ENCODE measurements at regions not wholly inside any gene's neighbourhood (a gene's known extent, or its start where the extent isn't known, plus 50 kb on each side); places are given as distances from the start of the nearest gene placed in this dataset.

- TF ChIP-seq, protein P1, sequence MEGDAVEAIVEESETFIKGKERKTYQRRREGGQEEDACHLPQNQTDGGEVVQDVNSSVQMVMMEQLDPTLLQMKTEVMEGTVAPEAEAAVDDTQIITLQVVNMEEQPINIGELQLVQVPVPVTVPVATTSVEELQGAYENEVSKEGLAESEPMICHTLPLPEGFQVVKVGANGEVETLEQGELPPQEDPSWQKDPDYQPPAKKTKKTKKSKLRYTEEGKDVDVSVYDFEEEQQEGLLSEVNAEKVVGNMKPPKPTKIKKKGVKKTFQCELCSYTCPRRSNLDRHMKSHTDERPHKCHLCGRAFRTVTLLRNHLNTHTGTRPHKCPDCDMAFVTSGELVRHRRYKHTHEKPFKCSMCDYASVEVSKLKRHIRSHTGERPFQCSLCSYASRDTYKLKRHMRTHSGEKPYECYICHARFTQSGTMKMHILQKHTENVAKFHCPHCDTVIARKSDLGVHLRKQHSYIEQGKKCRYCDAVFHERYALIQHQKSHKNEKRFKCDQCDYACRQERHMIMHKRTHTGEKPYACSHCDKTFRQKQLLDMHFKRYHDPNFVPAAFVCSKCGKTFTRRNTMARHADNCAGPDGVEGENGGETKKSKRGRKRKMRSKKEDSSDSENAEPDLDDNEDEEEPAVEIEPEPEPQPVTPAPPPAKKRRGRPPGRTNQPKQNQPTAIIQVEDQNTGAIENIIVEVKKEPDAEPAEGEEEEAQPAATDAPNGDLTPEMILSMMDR (IDR thresholded peaks at IDR 0.05; ENCODE audit: low read length): no peak
- TF ChIP-seq EZH2 (IDR thresholded peaks at IDR 0.05; ENCODE audit: borderline replicate concordance, low read length): no peak
These were observed 406.9 kb downstream of the FGF9 start for GRCh38 chr13:22077764-22078163.
